ENCODE measurements at regions not wholly inside any gene's neighbourhood (a gene's known extent, or its start where the extent isn't known, plus 50 kb on each side); places are given as distances from the start of the nearest gene placed in this dataset.

- Mint-ChIP-seq H3K9me3 (no peaks in the 10 kb centered on the region), H3K4me3 (peak overlapping the region; percentile 42), H3K27me3 (ENCODE audit: low read depth in 2 of 2) (peaks cover 44 to 57% of the 10 kb centered on the region in 2 donors), H3K27ac (no peak overlapping the region), H3K36me3 (no peaks in the 10 kb centered on the region), H3K4me1 (peaks cover 11 to 26% of the 10 kb centered on the region in 2 donors)
- Histone ChIP-seq H3K27me3 (ENCODE audit: control insufficient read depth, insufficient read depth, low read length) (peaks cover 36% of the 10 kb centered on the region), H3K4me3 (ENCODE audit: low read length) (no peak overlapping the region), H3K9me3 (ENCODE audit: control insufficient read depth, insufficient read depth, low read length) (no peaks in the 10 kb centered on the region), H3K36me3 (ENCODE audit: control insufficient read depth, insufficient read depth, low read length) (no peaks in the 10 kb centered on the region), H3K4me1 (ENCODE audit: control insufficient read depth, insufficient read depth, low read length) (peaks cover 29% of the 10 kb centered on the region), H3K27ac (ENCODE audit: low read length) (no peak overlapping the region)
- WGBS (ENCODE audit: insufficient coverage), result 73% methylated on average over 10 of the region's 10 CpGs
- intact Hi-C loops (cut with micrococcal nuclease), result no loop called here
- DNase-seq (no peak), ATAC-seq (no peak)
- TF ChIP-seq CTCF (IDR thresholded peaks at IDR 0.05), result no peak
These were observed 70.4 kb downstream of the SOX4 start for GRCh38 chr6:21663966-21664313.

- 9% methylated on average over 70 of the region's 73 CpGs for WGBS (ENCODE audit: insufficient coverage)
- Histone ChIP-seq H3K4me1 (ENCODE audit: control insufficient read depth, insufficient read depth, low read length) (peaks cover 29% of the 10 kb centered on the region), H3K27me3 (ENCODE audit: control insufficient read depth, insufficient read depth, low read length) (peaks cover 36% of the 10 kb centered on the region), H3K36me3 (ENCODE audit: control insufficient read depth, insufficient read depth, low read length) (no peaks in the 10 kb centered on the region), H3K9me3 (ENCODE audit: control insufficient read depth, insufficient read depth, low read length) (no peaks in the 10 kb centered on the region), H3K27ac (ENCODE audit: low read length) (no peak overlapping the region), H3K4me3 (ENCODE audit: low read length) (no peak overlapping the region)
- no peak for TF ChIP-seq CTCF (IDR thresholded peaks at IDR 0.05)
- Mint-ChIP-seq H3K27ac (no peak overlapping the region), H3K4me1 (peaks cover 11 to 26% of the 10 kb centered on the region in 2 donors), H3K36me3 (no peaks in the 10 kb centered on the region), H3K9me3 (no peaks in the 10 kb centered on the region), H3K4me3 (peak overlapping the region; percentile 52), H3K27me3 (ENCODE audit: low read depth in 2 of 2) (peaks cover 45 to 61% of the 10 kb centered on the region in 2 donors)
- DNase-seq (peak in 1 of 2 donors; percentile 17), ATAC-seq (no peak)
- intact Hi-C loops (cut with micrococcal nuclease), result no loop called here
These were observed 71.0 kb downstream of the SOX4 start for GRCh38 chr6:21664314-21665109.

- no peak for TF ChIP-seq CTCF (IDR thresholded peaks at IDR 0.05)
- Histone ChIP-seq H3K27me3 (ENCODE audit: control insufficient read depth, insufficient read depth, low read length) (peaks cover 36% of the 10 kb centered on the region), H3K9me3 (ENCODE audit: control insufficient read depth, insufficient read depth, low read length) (no peaks in the 10 kb centered on the region), H3K36me3 (ENCODE audit: control insufficient read depth, insufficient read depth, low read length) (no peaks in the 10 kb centered on the region), H3K4me1 (ENCODE audit: control insufficient read depth, insufficient read depth, low read length) (peaks cover 29% of the 10 kb centered on the region), H3K4me3 (ENCODE audit: low read length) (no peak overlapping the region), H3K27ac (ENCODE audit: low read length) (no peak overlapping the region)
- Mint-ChIP-seq H3K27ac (no peak overlapping the region), H3K27me3 (ENCODE audit: low read depth in 2 of 2) (peaks cover 45 to 61% of the 10 kb centered on the region in 2 donors), H3K4me3 (no peak overlapping the region), H3K9me3 (no peaks in the 10 kb centered on the region), H3K36me3 (no peaks in the 10 kb centered on the region), H3K4me1 (peaks cover 11 to 26% of the 10 kb centered on the region in 2 donors)
- WGBS (ENCODE audit: insufficient coverage), result 2% methylated on average over 5 of the region's 9 CpGs
- intact Hi-C loops (cut with micrococcal nuclease), result no loop called here
- no peak for DNase-seq
- no peak for ATAC-seq
These were observed 71.5 kb downstream of the SOX4 start for GRCh38 chr6:21665110-21665391.
